IMR-90 (cell line): ENCODE measurements at regions not wholly inside any gene's neighbourhood (a gene's known extent, or its start where the extent isn't known, plus 50 kb on each side); places are given as distances from the start of the nearest gene placed in this dataset.

Experiments
- BHLHE40 ChIP-seq: fragments of 150-350 bp; IDR thresholded peaks from 2 replicates; pipeline ENCODE4 v1.6.1; 2016; ENCODE audit warnings: mild to moderate bottlenecking, low read depth, low read length
- CEBPB ChIP-seq: IDR thresholded peaks from 2 replicates; pipeline ENCODE4 v1.6.1; 2012; ENCODE audit warnings: low read depth, low read length, improper control_type of control experiment
- FOS ChIP-seq: fragments of 150-350 bp; IDR thresholded peaks from 2 replicates; pipeline ENCODE4 v1.6.1; 2016; ENCODE audit warnings: low read depth, low read length
- MAZ ChIP-seq: IDR thresholded peaks from 2 replicates; pipeline ENCODE4 v1.6.1; 2012; ENCODE audit warnings: low read depth, mild to moderate bottlenecking, low read length, improper control_type of control experiment, moderate library complexity, borderline replicate concordance
- MXI1 ChIP-seq: IDR thresholded peaks from 2 replicates; pipeline ENCODE4 v1.6.1; 2012; ENCODE audit warnings: low read depth, mild to moderate bottlenecking, low read length, moderate library complexity, borderline replicate concordance
- POLR2A ChIP-seq: IDR thresholded peaks from 2 replicates; pipeline ENCODE4 v1.6.1; 2012; ENCODE audit warnings: mild to moderate bottlenecking, low read depth, low read length
- RAD21 ChIP-seq: IDR thresholded peaks from 2 replicates; pipeline ENCODE4 v1.6.1; 2012; ENCODE audit warnings: low read length, improper control_type of control experiment
- RFX5 ChIP-seq: IDR thresholded peaks from 2 replicates; pipeline ENCODE4 v1.8.0; 2012; ENCODE audit warnings: low read depth, mild to moderate bottlenecking, low read length, moderate library complexity
- SMC3 ChIP-seq: fragments of 150-350 bp; IDR thresholded peaks from 2 replicates; pipeline ENCODE4 v1.6.1; 2016; ENCODE audit warnings: low read depth, mild to moderate bottlenecking, antibody characterized with exemption, low read length, moderate library complexity
- TF ChIP-seq, protein P1 (sequence below): conservative IDR thresholded peaks from 2 replicates; pipeline ENCODE4 v1.5.1; 2012; ENCODE audit warnings: mild to moderate bottlenecking, low read depth, low read length, improper control_type of control experiment
- TF ChIP-seq, protein P2 (sequence below): fragments of 150-350 bp; IDR thresholded peaks from 2 replicates; pipeline ENCODE4 v1.6.1; 2017; ENCODE audit warnings: mild to moderate bottlenecking, antibody characterized with exemption, low read length, low read depth
- TF ChIP-seq, protein P3 (sequence below): fragments of 150-350 bp; IDR thresholded peaks from 2 replicates; pipeline ENCODE4 v1.6.1; 2016; ENCODE audit warnings: low read depth, mild to moderate bottlenecking, low read length, moderate library complexity, borderline replicate concordance

DNA sequence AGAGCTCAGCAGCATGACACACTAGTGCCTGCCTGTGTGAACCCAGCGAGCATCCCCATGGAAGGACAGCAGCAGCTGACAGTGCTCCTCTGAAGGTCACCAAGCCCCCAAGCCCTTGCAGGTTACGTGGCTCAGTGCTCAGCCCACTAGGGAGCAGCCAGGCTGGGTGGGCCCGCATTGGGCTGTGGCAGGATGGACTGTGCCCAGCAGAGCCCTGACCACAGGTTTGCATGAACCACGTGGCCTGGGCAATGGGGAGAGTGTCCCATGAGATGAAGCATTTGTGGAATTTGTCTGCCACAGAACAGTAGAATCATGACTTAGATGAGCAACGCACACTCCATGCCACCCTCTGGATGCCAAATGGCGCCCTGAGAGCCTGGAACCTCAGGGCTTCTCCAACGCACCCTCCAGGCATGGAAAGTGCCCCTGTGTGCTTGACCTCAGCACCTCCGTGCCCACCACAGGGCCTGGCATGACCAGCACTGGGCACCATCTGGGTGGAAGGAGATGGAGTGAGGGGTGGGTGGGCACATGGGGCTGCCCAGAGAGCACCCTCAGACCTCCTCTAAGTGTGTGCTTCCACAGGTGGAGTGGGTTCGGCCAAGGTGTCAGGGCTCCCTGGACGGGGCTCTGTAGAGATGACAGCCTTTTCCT, 216.1 kb upstream of the RAB6C start:
- TF ChIP-seq, protein P1, sequence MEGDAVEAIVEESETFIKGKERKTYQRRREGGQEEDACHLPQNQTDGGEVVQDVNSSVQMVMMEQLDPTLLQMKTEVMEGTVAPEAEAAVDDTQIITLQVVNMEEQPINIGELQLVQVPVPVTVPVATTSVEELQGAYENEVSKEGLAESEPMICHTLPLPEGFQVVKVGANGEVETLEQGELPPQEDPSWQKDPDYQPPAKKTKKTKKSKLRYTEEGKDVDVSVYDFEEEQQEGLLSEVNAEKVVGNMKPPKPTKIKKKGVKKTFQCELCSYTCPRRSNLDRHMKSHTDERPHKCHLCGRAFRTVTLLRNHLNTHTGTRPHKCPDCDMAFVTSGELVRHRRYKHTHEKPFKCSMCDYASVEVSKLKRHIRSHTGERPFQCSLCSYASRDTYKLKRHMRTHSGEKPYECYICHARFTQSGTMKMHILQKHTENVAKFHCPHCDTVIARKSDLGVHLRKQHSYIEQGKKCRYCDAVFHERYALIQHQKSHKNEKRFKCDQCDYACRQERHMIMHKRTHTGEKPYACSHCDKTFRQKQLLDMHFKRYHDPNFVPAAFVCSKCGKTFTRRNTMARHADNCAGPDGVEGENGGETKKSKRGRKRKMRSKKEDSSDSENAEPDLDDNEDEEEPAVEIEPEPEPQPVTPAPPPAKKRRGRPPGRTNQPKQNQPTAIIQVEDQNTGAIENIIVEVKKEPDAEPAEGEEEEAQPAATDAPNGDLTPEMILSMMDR = no peak
- no peak for TF ChIP-seq POLR2A
- TF ChIP-seq RFX5 = no peak
- no peak for TF ChIP-seq BHLHE40
- no peak for TF ChIP-seq MAZ
- no peak for TF ChIP-seq FOS
- TF ChIP-seq, protein P2, sequence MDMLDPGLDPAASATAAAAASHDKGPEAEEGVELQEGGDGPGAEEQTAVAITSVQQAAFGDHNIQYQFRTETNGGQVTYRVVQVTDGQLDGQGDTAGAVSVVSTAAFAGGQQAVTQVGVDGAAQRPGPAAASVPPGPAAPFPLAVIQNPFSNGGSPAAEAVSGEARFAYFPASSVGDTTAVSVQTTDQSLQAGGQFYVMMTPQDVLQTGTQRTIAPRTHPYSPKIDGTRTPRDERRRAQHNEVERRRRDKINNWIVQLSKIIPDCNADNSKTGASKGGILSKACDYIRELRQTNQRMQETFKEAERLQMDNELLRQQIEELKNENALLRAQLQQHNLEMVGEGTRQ = no peak
- TF ChIP-seq SMC3 = no peak
- no peak for TF ChIP-seq CEBPB
- TF ChIP-seq MXI1 = no peak
- no peak for TF ChIP-seq RAD21
- TF ChIP-seq, protein P3, sequence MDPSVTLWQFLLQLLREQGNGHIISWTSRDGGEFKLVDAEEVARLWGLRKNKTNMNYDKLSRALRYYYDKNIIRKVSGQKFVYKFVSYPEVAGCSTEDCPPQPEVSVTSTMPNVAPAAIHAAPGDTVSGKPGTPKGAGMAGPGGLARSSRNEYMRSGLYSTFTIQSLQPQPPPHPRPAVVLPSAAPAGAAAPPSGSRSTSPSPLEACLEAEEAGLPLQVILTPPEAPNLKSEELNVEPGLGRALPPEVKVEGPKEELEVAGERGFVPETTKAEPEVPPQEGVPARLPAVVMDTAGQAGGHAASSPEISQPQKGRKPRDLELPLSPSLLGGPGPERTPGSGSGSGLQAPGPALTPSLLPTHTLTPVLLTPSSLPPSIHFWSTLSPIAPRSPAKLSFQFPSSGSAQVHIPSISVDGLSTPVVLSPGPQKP = no peak
